ENCODE measurements at regions not wholly inside any gene's neighbourhood (a gene's known extent, or its start where the extent isn't known, plus 50 kb on each side); places are given as distances from the start of the nearest gene placed in this dataset.

GRCh38 chr13:33662392-33662791, 155.6 kb upstream of the RFC3 start:
- Histone ChIP-seq H3K4me3 (ENCODE audit: low read depth in 1 of 3, low read length in 3 of 3) (no peak overlapping the region), H3K36me3 (ENCODE audit: control insufficient read depth in 4 of 4, insufficient read depth in 3 of 4, low read depth in 1 of 4, low read length in 3 of 4) (peaks cover 0 to 3% (median 0%) of the 10 kb centered on the region in 4 donors), H3K27me3 (ENCODE audit: control insufficient read depth in 4 of 4, insufficient read depth in 4 of 4, low read length in 3 of 4) (no peaks in the 10 kb centered on the region), H3K4me1 (ENCODE audit: control insufficient read depth in 4 of 4, insufficient read depth in 4 of 4, low read length in 3 of 4) (peaks cover 0 to 10% (median under 1%) of the 10 kb centered on the region in 4 donors), H3K9ac (ENCODE audit: low read depth in 1 of 2, low read length in 2 of 2) (no peak overlapping the region), H3K27ac (ENCODE audit: low read depth in 1 of 2, low read length in 2 of 2) (no peak overlapping the region), H3K9me3 (ENCODE audit: control insufficient read depth in 4 of 4, low read length in 3 of 4) (no peaks in the 10 kb centered on the region)
- TF ChIP-seq NR2F2 (IDR thresholded peaks at IDR 0.05) (no peak), HNF4A (conservative IDR thresholded peaks at IDR 0.05) (peak; percentile 52 to 57)
- WGBS = 28% methylated on average over 4 of the region's 4 CpGs
- DNase-seq (ENCODE audit: low spot score) = no peak

GRCh38 chr13:33665626-33666175, 152.2 kb upstream of the RFC3 start:
- TF ChIP-seq TAF1 (conservative IDR thresholded peaks at IDR 0.05) = no peak
- no peak for TF ChIP-seq REST (IDR thresholded peaks at IDR 0.05)
- TF ChIP-seq FOXA1 (IDR thresholded peaks at IDR 0.05) = no peak
- TF ChIP-seq HNF4A (conservative IDR thresholded peaks at IDR 0.05) = no peak
- TF ChIP-seq ATF3 (IDR thresholded peaks at IDR 0.05) = no peak
- TF ChIP-seq SP1 (IDR thresholded peaks at IDR 0.05) = no peak
- no peak for TF ChIP-seq CTCF (IDR thresholded peaks at IDR 0.05; ENCODE audit: low read depth, low read length, missing input control)
- TF ChIP-seq HNF4G (IDR thresholded peaks at IDR 0.05) = no peak
- no peak for TF ChIP-seq GABPA (IDR thresholded peaks at IDR 0.05 in 1 of 2, conservative IDR thresholded peaks at IDR 0.05 in 1 of 2)
- Histone ChIP-seq H3K4me1 (ENCODE audit: control insufficient read depth in 4 of 4, insufficient read depth in 4 of 4, low read length in 3 of 4) (peaks cover 0 to 4% (median under 1%) of the 10 kb centered on the region in 4 donors), H3K27ac (ENCODE audit: low read depth in 1 of 2, low read length in 2 of 2) (no peak overlapping the region), H3K27me3 (ENCODE audit: control insufficient read depth in 4 of 4, insufficient read depth in 4 of 4, low read length in 3 of 4) (no peaks in the 10 kb centered on the region), H3K4me3 (ENCODE audit: low read depth in 1 of 3, low read length in 3 of 3) (no peak overlapping the region), H3K9me3 (ENCODE audit: control insufficient read depth in 4 of 4, low read length in 3 of 4) (no peaks in the 10 kb centered on the region), H3K36me3 (ENCODE audit: control insufficient read depth in 4 of 4, insufficient read depth in 3 of 4, low read depth in 1 of 4, low read length in 3 of 4) (no peaks in the 10 kb centered on the region), H3K9ac (ENCODE audit: low read depth in 1 of 2, low read length in 2 of 2) (no peak overlapping the region)
- WGBS = 93% methylated on average over 4 of the region's 4 CpGs
- no peak for DNase-seq (ENCODE audit: low spot score)

- DNase-seq (ENCODE audit: low spot score) = no peak
- H3K9me3 ChIP-seq (ENCODE audit: control insufficient read depth in 4 of 4, low read length in 3 of 4) = no peaks in the 10 kb centered on the region
- H3K9ac ChIP-seq (ENCODE audit: low read depth in 1 of 2, low read length in 2 of 2) = no peak overlapping the region
- H3K27me3 ChIP-seq (ENCODE audit: control insufficient read depth in 4 of 4, insufficient read depth in 4 of 4, low read length in 3 of 4) = no peaks in the 10 kb centered on the region
- peaks cover 0 to 10% (median 6%) of the 10 kb centered on the region in 4 donors for H3K4me1 ChIP-seq (ENCODE audit: control insufficient read depth in 4 of 4, insufficient read depth in 4 of 4, low read length in 3 of 4)
- H3K27ac ChIP-seq (ENCODE audit: low read depth in 1 of 2, low read length in 2 of 2) = no peak overlapping the region
- H3K4me3 ChIP-seq (ENCODE audit: low read depth in 1 of 3, low read length in 3 of 3) = no peak overlapping the region
- no peaks in the 10 kb centered on the region for H3K36me3 ChIP-seq (ENCODE audit: control insufficient read depth in 4 of 4, insufficient read depth in 3 of 4, low read depth in 1 of 4, low read length in 3 of 4)
- no peak for TF ChIP-seq FOXA2 (IDR thresholded peaks at IDR 0.05)
- no peak for TF ChIP-seq FOXA1 (IDR thresholded peaks at IDR 0.05)
- TF ChIP-seq HNF4G (IDR thresholded peaks at IDR 0.05) = no peak
- no peak for TF ChIP-seq RAD21 (IDR thresholded peaks at IDR 0.05)
- TF ChIP-seq RXRA (IDR thresholded peaks at IDR 0.05) = no peak
- no peak for TF ChIP-seq REST (IDR thresholded peaks at IDR 0.05)
- no peak for TF ChIP-seq TAF1 (conservative IDR thresholded peaks at IDR 0.05)
- TF ChIP-seq NR2F2 (IDR thresholded peaks at IDR 0.05) = no peak
- no peak for TF ChIP-seq ATF3 (IDR thresholded peaks at IDR 0.05)
- TF ChIP-seq GABPA (IDR thresholded peaks at IDR 0.05 in 1 of 2, conservative IDR thresholded peaks at IDR 0.05 in 1 of 2) = no peak
- no peak for TF ChIP-seq MAX (IDR thresholded peaks at IDR 0.05)
- TF ChIP-seq HNF4A (conservative IDR thresholded peaks at IDR 0.05) = no peak
These were observed 146.4 kb upstream of the RFC3 start for GRCh38 chr13:33671560-33671959.
